Progenitor cell of endocrine pancreas (in vitro differentiated cells): ENCODE measurements at regions not wholly inside any gene's neighbourhood (a gene's known extent, or its start where the extent isn't known, plus 50 kb on each side); places are given as distances from the start of the nearest gene placed in this dataset.

Experiments used
- DNase-seq: peaks from one replicate; pipeline ENCODE4 v3.0.0; 2021; ENCODE audit warnings: low spot score; ENCODE audit not compliant: unreplicated experiment
- H3K27ac Mint-ChIP-seq: 2 replicates; pipeline ENCODE4 v1.8.0; 2021; ENCODE audit warnings: mild to moderate bottlenecking, moderate library complexity, mixed read lengths
- H3K27me3 Mint-ChIP-seq: 2 replicates; pipeline ENCODE4 v1.8.0; 2021; ENCODE audit warnings: mixed read lengths
- H3K36me3 Mint-ChIP-seq: 2 replicates; pipeline ENCODE4 v1.8.0; 2022; ENCODE audit warnings: mixed read lengths; ENCODE audit not compliant: insufficient read depth
- H3K4me1 Mint-ChIP-seq: 2 replicates; pipeline ENCODE4 v1.8.0; 2021; ENCODE audit warnings: low read depth, mixed read lengths
- H3K4me3 Mint-ChIP-seq: 2 replicates; pipeline ENCODE4 v1.8.0; 2021; ENCODE audit warnings: low read depth, mild to moderate bottlenecking, moderate library complexity, mixed read lengths
- H3K9me3 Mint-ChIP-seq: 2 replicates; pipeline ENCODE4 v1.8.0; 2021; ENCODE audit warnings: low read depth, mixed read lengths
- CTCF ChIP-seq: fragments of 200-600 bp; sonication (generic); IDR thresholded peaks from one replicate; pipeline ENCODE4 v1.5.0; 2021; ENCODE audit warnings: antibody characterized with exemption, mild to moderate bottlenecking; ENCODE audit not compliant: unreplicated experiment

GRCh38 chr4:81356621-81357020 is 115.1 kb downstream of the RASGEF1B start:
- Mint-ChIP-seq H3K36me3 (peaks cover 3% of the 10 kb centered on the region), H3K4me3 (no peak overlapping the region), H3K27me3 (no peaks in the 10 kb centered on the region), H3K27ac (no peak overlapping the region), H3K9me3 (peaks cover 13% of the 10 kb centered on the region), H3K4me1 (peaks cover 12% of the 10 kb centered on the region)
- TF ChIP-seq CTCF = no peak
- no peak for DNase-seq

- H3K36me3 Mint-ChIP-seq = peaks cover 3% of the 10 kb centered on the region
- peaks cover 15% of the 10 kb centered on the region for H3K4me1 Mint-ChIP-seq
- H3K27me3 Mint-ChIP-seq = no peaks in the 10 kb centered on the region
- DNase-seq = no peak
- TF ChIP-seq CTCF = no peak
- H3K4me3 Mint-ChIP-seq = no peak overlapping the region
- peaks cover 10% of the 10 kb centered on the region for H3K9me3 Mint-ChIP-seq
- H3K27ac Mint-ChIP-seq = no peak overlapping the region
Measured at GRCh38 chr4:81355136-81355535, 116.6 kb downstream of the RASGEF1B start.

- TF ChIP-seq CTCF = no peak
- no peaks in the 10 kb centered on the region for H3K27me3 Mint-ChIP-seq
- peaks cover 2% of the 10 kb centered on the region for H3K36me3 Mint-ChIP-seq
- H3K4me1 Mint-ChIP-seq = peaks cover 15% of the 10 kb centered on the region
- H3K27ac Mint-ChIP-seq = no peak overlapping the region
- DNase-seq = no peak
- H3K4me3 Mint-ChIP-seq = no peak overlapping the region
- peaks cover 6% of the 10 kb centered on the region for H3K9me3 Mint-ChIP-seq
Measured at GRCh38 chr4:81353861-81354260, 117.8 kb downstream of the RASGEF1B start.

GRCh38 chr4:81352446-81352835 is 119.3 kb downstream of the RASGEF1B start:
- Mint-ChIP-seq H3K4me1 (peaks cover 12% of the 10 kb centered on the region), H3K36me3 (peaks cover 2% of the 10 kb centered on the region), H3K9me3 (peaks cover 6% of the 10 kb centered on the region), H3K27ac (no peak overlapping the region), H3K27me3 (no peaks in the 10 kb centered on the region), H3K4me3 (no peak overlapping the region)
- no peak for DNase-seq
- no peak for TF ChIP-seq CTCF

GRCh38 chr4:81351654-81352445 is 119.9 kb downstream of the RASGEF1B start:
- peaks cover 3% of the 10 kb centered on the region for H3K9me3 Mint-ChIP-seq
- no peak overlapping the region for H3K27ac Mint-ChIP-seq
- TF ChIP-seq CTCF = peak; percentile 98
- peak; percentile 61 for DNase-seq
- no peaks in the 10 kb centered on the region for H3K27me3 Mint-ChIP-seq
- H3K4me1 Mint-ChIP-seq = peaks cover 12% of the 10 kb centered on the region
- H3K36me3 Mint-ChIP-seq = peaks cover 2% of the 10 kb centered on the region
- no peak overlapping the region for H3K4me3 Mint-ChIP-seq
